MM.1S (cell line): ENCODE measurements at regions not wholly inside any gene's neighbourhood (a gene's known extent, or its start where the extent isn't known, plus 50 kb on each side); places are given as distances from the start of the nearest gene placed in this dataset.

ENCODE experiments used
- DNase-seq: peaks from one replicate; pipeline ENCODE4 v3.0.0-alpha.2; 2015
- H2AFZ ChIP-seq: fragments of 300-600 bp; sonication (generic); 2 replicates; pipeline ENCODE4 v1.6.0; 2016; ENCODE audit warnings: antibody characterized with exemption, low read length
- H3F3A ChIP-seq: fragments of 300-600 bp; sonication (generic); 2 replicates; pipeline ENCODE4 v1.6.1; 2016; ENCODE audit warnings: mild to moderate bottlenecking, antibody characterized with exemption, low read length, moderate library complexity, mixed read lengths; ENCODE audit not compliant: insufficient read depth
- H3K27ac ChIP-seq: fragments of 300-600 bp; sonication (generic); 2 replicates; pipeline ENCODE4 v1.5.1; 2016; ENCODE audit warnings: mild to moderate bottlenecking, low read length
- H3K27me3 ChIP-seq: fragments of 300-600 bp; sonication (generic); replicated peaks from 2 replicates; pipeline ENCODE4 v1.6.0; 2016; ENCODE audit warnings: low read length; ENCODE audit not compliant: insufficient read depth
- H3K36me3 ChIP-seq: fragments of 300-600 bp; sonication (generic); replicated peaks from 2 replicates; pipeline ENCODE4 v1.6.1; 2016; ENCODE audit warnings: mild to moderate bottlenecking, low read length, mixed read lengths; ENCODE audit not compliant: insufficient read depth
- H3K4me1 ChIP-seq: fragments of 300-600 bp; sonication (generic); 2 replicates; pipeline ENCODE4 v1.6.1; 2016; ENCODE audit warnings: low read length, mixed read lengths
- H3K4me2 ChIP-seq: fragments of 300-600 bp; sonication (generic); 2 replicates; pipeline ENCODE4 v1.6.0; 2016; ENCODE audit warnings: low read depth, low read length
- H3K4me3 ChIP-seq: fragments of 300-600 bp; sonication (generic); 2 replicates; pipeline ENCODE4 v1.5.1; 2016; ENCODE audit warnings: low read length, mixed read lengths
- H3K79me2 ChIP-seq: fragments of 300-600 bp; sonication (generic); 2 replicates; pipeline ENCODE4 v1.6.1; 2016; ENCODE audit warnings: mixed run types, low read length, mixed read lengths
- H3K9ac ChIP-seq: fragments of 300-600 bp; sonication (generic); 2 replicates; pipeline ENCODE4 v1.6.1; 2016; ENCODE audit warnings: low read length, mixed read lengths
- H3K9me2 ChIP-seq: fragments of 300-600 bp; sonication (generic); replicated peaks from 2 replicates; pipeline ENCODE4 v1.6.1; 2016; ENCODE audit warnings: mild to moderate bottlenecking, low read length, mixed read lengths; ENCODE audit not compliant: insufficient read depth
- H3K9me3 ChIP-seq: fragments of 300-600 bp; sonication (generic); replicated peaks from 2 replicates; pipeline ENCODE4 v1.6.1; 2016; ENCODE audit warnings: mild to moderate bottlenecking, low read length, mixed read lengths; ENCODE audit not compliant: insufficient read depth
- H4K20me1 ChIP-seq: fragments of 300-600 bp; sonication (generic); 2 replicates; pipeline ENCODE4 v1.6.1; 2016; ENCODE audit warnings: mild to moderate bottlenecking, low read length, moderate library complexity, mixed read lengths; ENCODE audit not compliant: insufficient read depth
- CTCF ChIP-seq: fragments of 300-600 bp; sonication (generic); IDR thresholded peaks from 2 replicates; pipeline ENCODE4 v1.5.1; 2016; ENCODE audit warnings: antibody characterized with exemption, low read length, mixed read lengths
- EZH2 ChIP-seq: fragments of 300-600 bp; sonication (generic); optimal IDR thresholded peaks from 2 replicates; pipeline ENCODE3; 2017; ENCODE audit warnings: low read depth, mild to moderate bottlenecking, antibody characterized with exemption, low read length, mixed read lengths
- EZH2phosphoT487 ChIP-seq: fragments of 300-600 bp; sonication (generic); IDR thresholded peaks from 2 replicates; pipeline ENCODE4 v1.6.1; 2018; ENCODE audit warnings: antibody characterized with exemption, low read length

- H3K9me3 ChIP-seq, result no peaks in the 10 kb centered on the region
- H4K20me1 ChIP-seq, result no peaks in the 10 kb centered on the region
- TF ChIP-seq EZH2phosphoT487, result no peak
- no peak for TF ChIP-seq CTCF
- TF ChIP-seq EZH2, result no peak
- DNase-seq, result no peak
- no peaks in the 10 kb centered on the region for H3K36me3 ChIP-seq
- no peaks in the 10 kb centered on the region for H3K4me1 ChIP-seq
- no peaks in the 10 kb centered on the region for H3K27me3 ChIP-seq
- no peaks in the 10 kb centered on the region for H3K9me2 ChIP-seq
- H3K79me2 ChIP-seq, result no peaks in the 10 kb centered on the region
- no peaks in the 10 kb centered on the region for H3F3A ChIP-seq
- H3K9ac ChIP-seq, result no peak overlapping the region
- H3K27ac ChIP-seq, result no peak overlapping the region
- no peak overlapping the region for H2AFZ ChIP-seq
- no peak overlapping the region for H3K4me3 ChIP-seq
- H3K4me2 ChIP-seq, result no peak overlapping the region
These were observed 79.1 kb upstream of the MAFB start for GRCh38 chr20:40768105-40768504.

- Histone ChIP-seq H3F3A (no peaks in the 10 kb centered on the region), H2AFZ (no peak overlapping the region), H3K79me2 (no peaks in the 10 kb centered on the region), H4K20me1 (no peaks in the 10 kb centered on the region), H3K4me2 (no peak overlapping the region), H3K27ac (no peak overlapping the region), H3K27me3 (no peaks in the 10 kb centered on the region), H3K9ac (no peak overlapping the region), H3K4me1 (no peaks in the 10 kb centered on the region), H3K4me3 (no peak overlapping the region), H3K9me3 (no peaks in the 10 kb centered on the region), H3K36me3 (no peaks in the 10 kb centered on the region), H3K9me2 (no peaks in the 10 kb centered on the region)
- TF ChIP-seq EZH2 (no peak), EZH2phosphoT487 (no peak), CTCF (no peak)
- no peak for DNase-seq
These were observed 80.7 kb upstream of the MAFB start for GRCh38 chr20:40769677-40770285.

GRCh38 chr20:40770564-40771307 is 81.7 kb upstream of the MAFB start:
- Histone ChIP-seq H3K4me1 (0 out of 2 replicates have a peak, but pooled peaks cover 3% of the 10 kb centered on the region), H3K36me3 (no peaks in the 10 kb centered on the region), H3K4me2 (no peak overlapping the region), H3K27ac (no peak overlapping the region), H3F3A (no peaks in the 10 kb centered on the region), H2AFZ (no peak overlapping the region), H3K79me2 (no peaks in the 10 kb centered on the region), H3K27me3 (no peaks in the 10 kb centered on the region), H4K20me1 (no peaks in the 10 kb centered on the region), H3K9ac (no peak overlapping the region), H3K4me3 (no peak overlapping the region), H3K9me2 (no peaks in the 10 kb centered on the region), H3K9me3 (no peaks in the 10 kb centered on the region)
- DNase-seq, result no peak
- TF ChIP-seq EZH2phosphoT487 (no peak), EZH2 (no peak), CTCF (no peak)
